ENCODE measurements at regions not wholly inside any gene's neighbourhood (a gene's known extent, or its start where the extent isn't known, plus 50 kb on each side); places are given as distances from the start of the nearest gene placed in this dataset.

GRCh38 chr1:70546726-70547125 is 135.7 kb downstream of the CTH start:
- TF ChIP-seq RFX5 (IDR thresholded peaks at IDR 0.05; ENCODE audit: low read depth, low read length) (no peak), YEATS4 (CRISPR knock-in tag; IDR thresholded peaks at IDR 0.05; ENCODE audit: borderline replicate concordance) (no peak), HMGXB4 (CRISPR knock-in tag; IDR thresholded peaks at IDR 0.05; ENCODE audit: borderline replicate concordance in 1 of 2, low read depth in 1 of 2) (no peak), SNRNP70 (IDR thresholded peaks at IDR 0.05; ENCODE audit: low read depth, low read length) (no peak), ZNF329 (CRISPR knock-in tag; IDR thresholded peaks at IDR 0.05; ENCODE audit: low read depth) (no peak), EP300 (IDR thresholded peaks at IDR 0.05; ENCODE audit: low read depth in 2 of 2, low read length in 2 of 2) (no peak), EP300 (CRISPR knock-in tag; IDR thresholded peaks at IDR 0.05; ENCODE audit: borderline replicate concordance) (no peak), NCOA1 (CRISPR knock-in tag; IDR thresholded peaks at IDR 0.05) (no peak), JDP2 (CRISPR knock-in tag; IDR thresholded peaks at IDR 0.05; ENCODE audit: borderline replicate concordance) (no peak)
- TF ChIP-seq, protein P1, sequence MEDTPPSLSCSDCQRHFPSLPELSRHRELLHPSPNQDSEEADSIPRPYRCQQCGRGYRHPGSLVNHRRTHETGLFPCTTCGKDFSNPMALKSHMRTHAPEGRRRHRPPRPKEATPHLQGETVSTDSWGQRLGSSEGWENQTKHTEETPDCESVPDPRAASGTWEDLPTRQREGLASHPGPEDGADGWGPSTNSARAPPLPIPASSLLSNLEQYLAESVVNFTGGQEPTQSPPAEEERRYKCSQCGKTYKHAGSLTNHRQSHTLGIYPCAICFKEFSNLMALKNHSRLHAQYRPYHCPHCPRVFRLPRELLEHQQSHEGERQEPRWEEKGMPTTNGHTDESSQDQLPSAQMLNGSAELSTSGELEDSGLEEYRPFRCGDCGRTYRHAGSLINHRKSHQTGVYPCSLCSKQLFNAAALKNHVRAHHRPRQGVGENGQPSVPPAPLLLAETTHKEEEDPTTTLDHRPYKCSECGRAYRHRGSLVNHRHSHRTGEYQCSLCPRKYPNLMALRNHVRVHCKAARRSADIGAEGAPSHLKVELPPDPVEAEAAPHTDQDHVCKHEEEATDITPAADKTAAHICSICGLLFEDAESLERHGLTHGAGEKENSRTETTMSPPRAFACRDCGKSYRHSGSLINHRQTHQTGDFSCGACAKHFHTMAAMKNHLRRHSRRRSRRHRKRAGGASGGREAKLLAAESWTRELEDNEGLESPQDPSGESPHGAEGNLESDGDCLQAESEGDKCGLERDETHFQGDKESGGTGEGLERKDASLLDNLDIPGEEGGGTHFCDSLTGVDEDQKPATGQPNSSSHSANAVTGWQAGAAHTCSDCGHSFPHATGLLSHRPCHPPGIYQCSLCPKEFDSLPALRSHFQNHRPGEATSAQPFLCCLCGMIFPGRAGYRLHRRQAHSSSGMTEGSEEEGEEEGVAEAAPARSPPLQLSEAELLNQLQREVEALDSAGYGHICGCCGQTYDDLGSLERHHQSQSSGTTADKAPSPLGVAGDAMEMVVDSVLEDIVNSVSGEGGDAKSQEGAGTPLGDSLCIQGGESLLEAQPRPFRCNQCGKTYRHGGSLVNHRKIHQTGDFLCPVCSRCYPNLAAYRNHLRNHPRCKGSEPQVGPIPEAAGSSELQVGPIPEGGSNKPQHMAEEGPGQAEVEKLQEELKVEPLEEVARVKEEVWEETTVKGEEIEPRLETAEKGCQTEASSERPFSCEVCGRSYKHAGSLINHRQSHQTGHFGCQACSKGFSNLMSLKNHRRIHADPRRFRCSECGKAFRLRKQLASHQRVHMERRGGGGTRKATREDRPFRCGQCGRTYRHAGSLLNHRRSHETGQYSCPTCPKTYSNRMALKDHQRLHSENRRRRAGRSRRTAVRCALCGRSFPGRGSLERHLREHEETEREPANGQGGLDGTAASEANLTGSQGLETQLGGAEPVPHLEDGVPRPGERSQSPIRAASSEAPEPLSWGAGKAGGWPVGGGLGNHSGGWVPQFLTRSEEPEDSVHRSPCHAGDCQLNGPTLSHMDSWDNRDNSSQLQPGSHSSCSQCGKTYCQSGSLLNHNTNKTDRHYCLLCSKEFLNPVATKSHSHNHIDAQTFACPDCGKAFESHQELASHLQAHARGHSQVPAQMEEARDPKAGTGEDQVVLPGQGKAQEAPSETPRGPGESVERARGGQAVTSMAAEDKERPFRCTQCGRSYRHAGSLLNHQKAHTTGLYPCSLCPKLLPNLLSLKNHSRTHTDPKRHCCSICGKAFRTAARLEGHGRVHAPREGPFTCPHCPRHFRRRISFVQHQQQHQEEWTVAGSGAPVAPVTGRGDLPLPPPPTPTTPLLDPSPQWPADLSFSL (CRISPR knock-in tag; IDR thresholded peaks at IDR 0.05) = no peak
